HCT116 (cell line): ENCODE measurements at regions not wholly inside any gene's neighbourhood (a gene's known extent, or its start where the extent isn't known, plus 50 kb on each side); places are given as distances from the start of the nearest gene placed in this dataset.

Source experiments
- ATAC-seq: fragments of 200-7000 bp; cut with Tn5 transposase; 2 replicates; pipeline ENCODE4 v1.9.1; 2020; ENCODE audit warnings: mild to moderate bottlenecking, moderate library complexity
- BruUV-seq: library from RNA; stranded (reverse); fragments of 400-500 nt; replicated peaks from 2 replicates; lab custom pipeline; 2021; lab: Mats Ljungman, UMichigan
- CTCF ChIA-PET: fragments of 300-600 bp; sonication (Branson Sonifier 250); formaldehyde crosslinking; loops from one replicate; lab custom pipeline; 2021; ENCODE audit warnings: antibody characterized with exemption; lab: Charles Lee
- POLR2A ChIA-PET: fragments of 300-600, 350-600 bp; sonication (Branson Sonifier 250); formaldehyde crosslinking; loops from one replicate; lab custom pipeline; 2021; ENCODE audit warnings: antibody characterized with exemption; lab: Charles Lee
- RAD21 ChIA-PET, 2 experiments: fragments of 300-600 bp; sonication (Branson Sonifier 250); formaldehyde crosslinking; loops; one replicate each; lab custom pipeline; 2023; ENCODE audit warnings: low total read pairs in 2 of 2; ENCODE audit not compliant: uncharacterized antibody in 2 of 2, unreplicated experiment in 2 of 2, low non-redundant PET in 1 of 2; lab: Charles Lee
- DNase-seq: peaks from one replicate; pipeline ENCODE4 v3.0.0-alpha.2; 2010; ENCODE audit warnings: low read depth, low spot score
- H2AFZ ChIP-seq: fragments of 200-600 bp; shearing (Covaris generic), sonication (generic); 2 replicates; pipeline ENCODE4 v1.6.1; 2017; ENCODE audit warnings: low read depth, mixed run types, mixed read lengths, antibody characterized with exemption, low read length; ENCODE audit not compliant: poor library complexity, severe bottlenecking
- H3K27ac ChIP-seq: 2 replicates; pipeline ENCODE4 v1.5.1; 2012; ENCODE audit warnings: low read depth, low read length
- H3K27me3 ChIP-seq: fragments of 200-600 bp; sonication (generic); 2 replicates; pipeline ENCODE4 v1.6.1; 2016; ENCODE audit warnings: mixed run types, low read length, mixed read lengths; ENCODE audit not compliant: insufficient read depth
- H3K36me3 ChIP-seq, 2 experiments: fragments of 200-500 bp in 1 of 2; fragments of 200-600 bp in 1 of 2; sonication (Bioruptor generic) in 1 of 2; sonication (generic) in 1 of 2; 2 replicates each; pipeline versions ENCODE4 v1.5.1 to v1.6.1; 2014 to 2016; ENCODE audit warnings: low read length in 2 of 2, inconsistent platforms in 1 of 2, mixed read lengths in 1 of 2, mixed run types in 1 of 2; ENCODE audit not compliant: insufficient read depth in 2 of 2, control insufficient read depth in 1 of 2
- H3K4me1 ChIP-seq, 2 experiments: fragments of 200-600 bp in 1 of 2; sonication (generic) in 1 of 2; 2 replicates each; pipeline versions ENCODE4 v1.5.1 to v1.6.1; 2012 to 2017; ENCODE audit warnings: low read length in 2 of 2, inconsistent platforms in 1 of 2, mild to moderate bottlenecking in 1 of 2, mixed read lengths in 1 of 2, mixed run types in 1 of 2, moderate library complexity in 1 of 2; ENCODE audit not compliant: insufficient read depth in 2 of 2, control insufficient read depth in 1 of 2
- H3K4me2 ChIP-seq: fragments of 200-600 bp; sonication (generic); 2 replicates; pipeline ENCODE4 v1.6.1; 2017; ENCODE audit warnings: mixed run types, low read length, mixed read lengths
- H3K4me3 ChIP-seq, 2 experiments: fragments of 200-600 bp in 1 of 2; sonication (generic) in 1 of 2; replicated peaks in 1 of 2; 2 replicates each; pipeline ENCODE4 v1.5.1; 2011 to 2016; ENCODE audit warnings: low read length in 2 of 2, control low read depth in 1 of 2, low read depth in 1 of 2, mild to moderate bottlenecking in 1 of 2, mixed read lengths in 1 of 2, mixed run types in 1 of 2
- H3K79me2 ChIP-seq: fragments of 200-600 bp; sonication (generic); 2 replicates; pipeline ENCODE4 v1.6.1; 2017; ENCODE audit warnings: mild to moderate bottlenecking, mixed run types, low read length, moderate library complexity, mixed read lengths; ENCODE audit not compliant: insufficient read depth
- H3K9ac ChIP-seq: fragments of 200-600 bp; sonication (generic); 2 replicates; pipeline ENCODE4 v1.6.1; 2016; ENCODE audit warnings: low read length, mixed read lengths
- H3K9me2 ChIP-seq: fragments of 200-600 bp; sonication (generic), shearing (Covaris generic); 2 replicates; pipeline ENCODE4 v1.6.1; 2017; ENCODE audit warnings: mixed run types, mild to moderate bottlenecking, moderate library complexity; ENCODE audit not compliant: insufficient read depth
- H3K9me3 ChIP-seq, 2 experiments: fragments of 200-500 bp in 1 of 2; fragments of 200-600 bp in 1 of 2; sonication (Bioruptor generic) in 1 of 2; sonication (generic) in 1 of 2; 2 replicates each; pipeline ENCODE4 v1.6.1; 2014 to 2017; ENCODE audit warnings: low read length in 2 of 2, mixed read lengths in 2 of 2, inconsistent platforms in 1 of 2, low read depth in 1 of 2, mild to moderate bottlenecking in 1 of 2, mixed run types in 1 of 2, moderate library complexity in 1 of 2; ENCODE audit not compliant: control insufficient read depth in 1 of 2, insufficient read depth in 1 of 2
- H4K20me1 ChIP-seq: fragments of 200-600 bp; sonication (generic), shearing (Covaris generic); 2 replicates; pipeline ENCODE4 v1.6.1; 2017; ENCODE audit warnings: mixed run types, mild to moderate bottlenecking, moderate library complexity; ENCODE audit not compliant: insufficient read depth
- CEBPB ChIP-seq: IDR thresholded peaks from 2 replicates; pipeline ENCODE4 v1.6.1; 2012; ENCODE audit warnings: low read depth
- EGR1 ChIP-seq: IDR thresholded peaks from 2 replicates; pipeline ENCODE4 v1.6.1; 2012; ENCODE audit warnings: low read depth
- EZH2phosphoT487 ChIP-seq: fragments of 200-600 bp; IDR thresholded peaks from 2 replicates; pipeline ENCODE4 v1.6.1; 2018; ENCODE audit warnings: antibody characterized with exemption, borderline replicate concordance
- POLR2A ChIP-seq: IDR thresholded peaks from 2 replicates; pipeline ENCODE4 v1.7.0; 2011; ENCODE audit warnings: borderline replicate concordance; ENCODE audit not compliant: insufficient read depth, insufficient read length; ENCODE audit errors: extremely low read depth
- SIN3A ChIP-seq: IDR thresholded peaks from 2 replicates; pipeline ENCODE4 v1.6.1; 2012; ENCODE audit warnings: low read depth
- SP1 ChIP-seq: IDR thresholded peaks from 2 replicates; pipeline ENCODE4 v1.6.1; 2012; ENCODE audit warnings: low read depth
- SRF ChIP-seq: IDR thresholded peaks from 2 replicates; pipeline ENCODE4 v1.6.1; 2012; ENCODE audit warnings: low read depth
- TCF7L2 ChIP-seq: IDR thresholded peaks from 2 replicates; pipeline ENCODE4 v1.7.0; 2011; ENCODE audit warnings: borderline replicate concordance, inconsistent platforms; ENCODE audit not compliant: insufficient read depth, insufficient read length; ENCODE audit errors: extremely low read depth
- ZFX ChIP-seq: fragments of 450-650 bp; IDR thresholded peaks from 2 replicates; pipeline ENCODE4 v1.6.1; 2017
- intact Hi-C: fragments of 100-400 bp; cut with micrococcal nuclease; formaldehyde crosslinking; loops from 2 replicates; pipeline ENCODE4 v1.10.0; 2022
- TF ChIP-seq, protein P1 (sequence below): IDR thresholded peaks from 2 replicates; pipeline ENCODE4 v1.6.1; 2012
- TF ChIP-seq, protein P2 (sequence below): IDR thresholded peaks from 2 replicates; pipeline ENCODE4 v1.6.1; 2012; ENCODE audit warnings: low read depth
- TF ChIP-seq, protein P3 (sequence below): IDR thresholded peaks from 2 replicates; pipeline ENCODE4 v1.6.1; 2011; ENCODE audit warnings: mild to moderate bottlenecking, low read length, moderate library complexity; ENCODE audit not compliant: insufficient replicate concordance; ENCODE audit errors: extremely low read depth
- TF ChIP-seq, protein P4 (sequence below), 3 experiments: fragments of 200-600 bp in 1 of 3; sonication (generic) in 1 of 3; IDR thresholded peaks in 2 of 3; conservative IDR thresholded peaks in 1 of 3; 2 replicates each; pipeline ENCODE4 v1.5.1; 2012 to 2017; ENCODE audit warnings: low read depth in 2 of 3, low read length in 2 of 3, antibody characterized with exemption in 1 of 3, borderline replicate concordance in 1 of 3, control low read depth in 1 of 3, mild to moderate bottlenecking in 1 of 3, mixed read lengths in 1 of 3, mixed run types in 1 of 3, moderate library complexity in 1 of 3; ENCODE audit not compliant: insufficient read depth in 1 of 3

DNA sequence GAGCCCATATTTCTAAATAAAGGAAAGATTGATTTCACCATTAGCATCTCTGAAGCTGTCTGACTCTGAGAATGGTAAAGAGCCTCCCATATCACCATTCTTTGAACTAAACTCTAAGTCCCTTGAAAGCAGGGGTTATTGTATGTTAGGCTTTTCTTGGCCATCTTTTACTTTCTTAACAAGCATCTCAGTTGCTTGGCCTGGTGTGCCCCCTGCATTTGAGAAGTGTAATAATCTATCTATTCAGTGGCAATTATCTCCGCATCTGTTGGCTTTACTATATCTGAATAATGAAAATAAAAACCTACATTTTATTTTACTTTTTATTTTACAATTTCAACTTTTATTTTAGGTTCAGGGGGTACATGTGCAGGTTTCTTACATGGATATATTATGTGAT, 128.3 kb upstream of the ARMCX2 start:
- Histone ChIP-seq H3K9me2 (no peaks in the 10 kb centered on the region), H3K4me3 (no peak overlapping the region), H4K20me1 (no peaks in the 10 kb centered on the region), H3K27ac (no peak overlapping the region), H3K9ac (no peak overlapping the region), H3K27me3 (no peaks in the 10 kb centered on the region), H3K79me2 (no peaks in the 10 kb centered on the region), H2AFZ (no peak overlapping the region), H3K9me3 (no peaks in the 10 kb centered on the region), H3K4me2 (no peak overlapping the region), H3K4me1 (no peaks in the 10 kb centered on the region), H3K36me3 (no peaks in the 10 kb centered on the region)
- intact Hi-C loops: no loop called here
- TF ChIP-seq EZH2phosphoT487 (no peak), ZFX (no peak), POLR2A (no peak), SRF (no peak)
- TF ChIP-seq, protein P1, sequence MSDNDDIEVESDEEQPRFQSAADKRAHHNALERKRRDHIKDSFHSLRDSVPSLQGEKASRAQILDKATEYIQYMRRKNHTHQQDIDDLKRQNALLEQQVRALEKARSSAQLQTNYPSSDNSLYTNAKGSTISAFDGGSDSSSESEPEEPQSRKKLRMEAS: no peak
- RAD21 ChIA-PET: no interaction called here
- no TSS peak for BruUV-seq
- CTCF ChIA-PET: no interaction called here
- POLR2A ChIA-PET: no interaction called here
- ATAC-seq: no peak
- DNase-seq: no peak

DNA sequence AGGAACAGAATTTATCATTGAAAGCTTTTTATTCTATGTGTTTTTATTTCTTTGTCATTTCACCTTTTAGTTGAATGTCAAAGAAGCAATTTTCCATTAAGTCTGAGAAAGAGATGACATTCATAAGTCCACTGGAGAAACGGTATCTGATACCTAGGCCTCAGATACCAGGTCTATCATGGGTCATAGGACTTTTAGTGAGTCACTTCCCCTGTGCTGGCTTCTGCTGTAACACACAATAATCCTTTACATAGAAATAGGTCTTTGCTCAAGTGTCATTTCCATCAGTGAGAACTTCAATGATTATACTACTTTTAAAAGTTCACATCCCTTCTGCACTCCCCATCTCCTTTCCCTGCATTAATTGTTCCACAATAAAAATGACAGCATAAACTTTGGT, 125.5 kb upstream of the ARMCX2 start:
- ChIA-PET CTCF (no interaction called here), POLR2A (no interaction called here)
- TF ChIP-seq, protein P2, sequence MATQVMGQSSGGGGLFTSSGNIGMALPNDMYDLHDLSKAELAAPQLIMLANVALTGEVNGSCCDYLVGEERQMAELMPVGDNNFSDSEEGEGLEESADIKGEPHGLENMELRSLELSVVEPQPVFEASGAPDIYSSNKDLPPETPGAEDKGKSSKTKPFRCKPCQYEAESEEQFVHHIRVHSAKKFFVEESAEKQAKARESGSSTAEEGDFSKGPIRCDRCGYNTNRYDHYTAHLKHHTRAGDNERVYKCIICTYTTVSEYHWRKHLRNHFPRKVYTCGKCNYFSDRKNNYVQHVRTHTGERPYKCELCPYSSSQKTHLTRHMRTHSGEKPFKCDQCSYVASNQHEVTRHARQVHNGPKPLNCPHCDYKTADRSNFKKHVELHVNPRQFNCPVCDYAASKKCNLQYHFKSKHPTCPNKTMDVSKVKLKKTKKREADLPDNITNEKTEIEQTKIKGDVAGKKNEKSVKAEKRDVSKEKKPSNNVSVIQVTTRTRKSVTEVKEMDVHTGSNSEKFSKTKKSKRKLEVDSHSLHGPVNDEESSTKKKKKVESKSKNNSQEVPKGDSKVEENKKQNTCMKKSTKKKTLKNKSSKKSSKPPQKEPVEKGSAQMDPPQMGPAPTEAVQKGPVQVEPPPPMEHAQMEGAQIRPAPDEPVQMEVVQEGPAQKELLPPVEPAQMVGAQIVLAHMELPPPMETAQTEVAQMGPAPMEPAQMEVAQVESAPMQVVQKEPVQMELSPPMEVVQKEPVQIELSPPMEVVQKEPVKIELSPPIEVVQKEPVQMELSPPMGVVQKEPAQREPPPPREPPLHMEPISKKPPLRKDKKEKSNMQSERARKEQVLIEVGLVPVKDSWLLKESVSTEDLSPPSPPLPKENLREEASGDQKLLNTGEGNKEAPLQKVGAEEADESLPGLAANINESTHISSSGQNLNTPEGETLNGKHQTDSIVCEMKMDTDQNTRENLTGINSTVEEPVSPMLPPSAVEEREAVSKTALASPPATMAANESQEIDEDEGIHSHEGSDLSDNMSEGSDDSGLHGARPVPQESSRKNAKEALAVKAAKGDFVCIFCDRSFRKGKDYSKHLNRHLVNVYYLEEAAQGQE: no peak
- TF ChIP-seq, protein P3, sequence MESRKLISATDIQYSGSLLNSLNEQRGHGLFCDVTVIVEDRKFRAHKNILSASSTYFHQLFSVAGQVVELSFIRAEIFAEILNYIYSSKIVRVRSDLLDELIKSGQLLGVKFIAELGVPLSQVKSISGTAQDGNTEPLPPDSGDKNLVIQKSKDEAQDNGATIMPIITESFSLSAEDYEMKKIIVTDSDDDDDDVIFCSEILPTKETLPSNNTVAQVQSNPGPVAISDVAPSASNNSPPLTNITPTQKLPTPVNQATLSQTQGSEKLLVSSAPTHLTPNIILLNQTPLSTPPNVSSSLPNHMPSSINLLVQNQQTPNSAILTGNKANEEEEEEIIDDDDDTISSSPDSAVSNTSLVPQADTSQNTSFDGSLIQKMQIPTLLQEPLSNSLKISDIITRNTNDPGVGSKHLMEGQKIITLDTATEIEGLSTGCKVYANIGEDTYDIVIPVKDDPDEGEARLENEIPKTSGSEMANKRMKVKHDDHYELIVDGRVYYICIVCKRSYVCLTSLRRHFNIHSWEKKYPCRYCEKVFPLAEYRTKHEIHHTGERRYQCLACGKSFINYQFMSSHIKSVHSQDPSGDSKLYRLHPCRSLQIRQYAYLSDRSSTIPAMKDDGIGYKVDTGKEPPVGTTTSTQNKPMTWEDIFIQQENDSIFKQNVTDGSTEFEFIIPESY: no peak
- no peak for TF ChIP-seq SIN3A
- TF ChIP-seq, protein P4, sequence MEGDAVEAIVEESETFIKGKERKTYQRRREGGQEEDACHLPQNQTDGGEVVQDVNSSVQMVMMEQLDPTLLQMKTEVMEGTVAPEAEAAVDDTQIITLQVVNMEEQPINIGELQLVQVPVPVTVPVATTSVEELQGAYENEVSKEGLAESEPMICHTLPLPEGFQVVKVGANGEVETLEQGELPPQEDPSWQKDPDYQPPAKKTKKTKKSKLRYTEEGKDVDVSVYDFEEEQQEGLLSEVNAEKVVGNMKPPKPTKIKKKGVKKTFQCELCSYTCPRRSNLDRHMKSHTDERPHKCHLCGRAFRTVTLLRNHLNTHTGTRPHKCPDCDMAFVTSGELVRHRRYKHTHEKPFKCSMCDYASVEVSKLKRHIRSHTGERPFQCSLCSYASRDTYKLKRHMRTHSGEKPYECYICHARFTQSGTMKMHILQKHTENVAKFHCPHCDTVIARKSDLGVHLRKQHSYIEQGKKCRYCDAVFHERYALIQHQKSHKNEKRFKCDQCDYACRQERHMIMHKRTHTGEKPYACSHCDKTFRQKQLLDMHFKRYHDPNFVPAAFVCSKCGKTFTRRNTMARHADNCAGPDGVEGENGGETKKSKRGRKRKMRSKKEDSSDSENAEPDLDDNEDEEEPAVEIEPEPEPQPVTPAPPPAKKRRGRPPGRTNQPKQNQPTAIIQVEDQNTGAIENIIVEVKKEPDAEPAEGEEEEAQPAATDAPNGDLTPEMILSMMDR (IDR thresholded peaks at IDR 0.05 in 2 of 3, conservative IDR thresholded peaks at IDR 0.05 in 1 of 3; ENCODE audit: borderline replicate concordance in 1 of 3, insufficient read depth in 1 of 3, low read depth in 2 of 3, low read length in 2 of 3): no peak
- no peak for TF ChIP-seq EZH2phosphoT487
- TF ChIP-seq, protein P1: no peak
- no peak for TF ChIP-seq TCF7L2
- no peak for TF ChIP-seq EGR1
- TF ChIP-seq SP1: no peak
- no peak for TF ChIP-seq CEBPB
- TF ChIP-seq POLR2A: no peak

More for the DNA sequence above, 125.5 kb upstream of the ARMCX2 start:
- H2AFZ ChIP-seq: no peak overlapping the region
- H3K79me2 ChIP-seq: no peaks in the 10 kb centered on the region
- H3K4me2 ChIP-seq: no peak overlapping the region
- BruUV-seq: no TSS peak
- no peak overlapping the region for H3K9ac ChIP-seq
- H3K36me3 ChIP-seq: no peaks in the 10 kb centered on the region
- intact Hi-C loops: no loop called here
- ATAC-seq (no peak), DNase-seq (no peak)
- H3K9me3 ChIP-seq: no peaks in the 10 kb centered on the region
- H3K4me1 ChIP-seq: no peaks in the 10 kb centered on the region
- H3K27ac ChIP-seq: no peak overlapping the region
- RAD21 ChIA-PET: no interaction called here
- H4K20me1 ChIP-seq: no peaks in the 10 kb centered on the region
- no peak overlapping the region for H3K4me3 ChIP-seq
- no peaks in the 10 kb centered on the region for H3K9me2 ChIP-seq
- H3K27me3 ChIP-seq: no peaks in the 10 kb centered on the region
